22Rv1 (cell line): ENCODE measurements at regions not wholly inside any gene's neighbourhood (a gene's known extent, or its start where the extent isn't known, plus 50 kb on each side); places are given as distances from the start of the nearest gene placed in this dataset.

ENCODE experiments used
- CTCF ChIP-seq: fragments of 450-650 bp; IDR thresholded peaks from 2 replicates; pipeline ENCODE4 v1.5.1; 2017; ENCODE audit warnings: mild to moderate bottlenecking
- ZFX ChIP-seq: fragments of 450-650 bp; IDR thresholded peaks from 2 replicates; pipeline ENCODE4 v1.6.1; 2017; ENCODE audit warnings: antibody characterized with exemption, borderline replicate concordance

GRCh38 chr11:70018816-70019215 lies 59.3 kb upstream of the ANO1 start:
- TF ChIP-seq CTCF (no peak), ZFX (no peak)
